BE2C (cell line): ENCODE measurements at regions not wholly inside any gene's neighbourhood (a gene's known extent, or its start where the extent isn't known, plus 50 kb on each side); places are given as distances from the start of the nearest gene placed in this dataset.

Source experiments
- DNase-seq: peaks from one replicate; pipeline ENCODE4 v3.0.0-alpha.2; 2020
- H3K27me3 ChIP-seq: fragments of 250-450 bp; sonication (Bioruptor Pico); 2 replicates; pipeline ENCODE4 v1.5.1; 2020; ENCODE audit warnings: mild to moderate bottlenecking
- H3K36me3 ChIP-seq: fragments of 250-450 bp; sonication (Bioruptor Pico); 2 replicates; pipeline ENCODE4 v1.5.1; 2020; ENCODE audit warnings: mild to moderate bottlenecking
- H3K4me1 ChIP-seq: fragments of 250-450 bp; sonication (Bioruptor Pico); 2 replicates; pipeline ENCODE4 v1.5.1; 2020
- H3K4me3 ChIP-seq: 2 replicates; pipeline ENCODE4 v1.5.1; 2011; ENCODE audit warnings: low read depth, low read length
- H3K9me3 ChIP-seq: fragments of 250-450 bp; sonication (Bioruptor Pico); 2 replicates; pipeline ENCODE4 v1.5.1; 2020
- CTCF ChIP-seq: IDR thresholded peaks from 2 replicates; pipeline ENCODE4 v1.5.1; 2012; ENCODE audit warnings: mild to moderate bottlenecking, low read depth, low read length

- Histone ChIP-seq H3K36me3 (no peaks in the 10 kb centered on the region), H3K4me3 (no peak overlapping the region), H3K4me1 (no peaks in the 10 kb centered on the region), H3K9me3 (no peaks in the 10 kb centered on the region), H3K27me3 (no peaks in the 10 kb centered on the region)
- no peak for DNase-seq
- no peak for TF ChIP-seq CTCF
These were observed 58.5 kb downstream of the NPY1R start for GRCh38 chr4:163273922-163274321.

GRCh38 chr4:163273203-163273602 is 59.2 kb downstream of the NPY1R start:
- H3K4me1 ChIP-seq = no peaks in the 10 kb centered on the region
- no peak for DNase-seq
- H3K36me3 ChIP-seq = no peaks in the 10 kb centered on the region
- H3K27me3 ChIP-seq = no peaks in the 10 kb centered on the region
- H3K9me3 ChIP-seq = no peaks in the 10 kb centered on the region
- no peak for TF ChIP-seq CTCF
- H3K4me3 ChIP-seq = no peak overlapping the region

GRCh38 chr4:163271555-163272127 is 60.8 kb downstream of the NPY1R start:
- no peaks in the 10 kb centered on the region for H3K9me3 ChIP-seq
- no peaks in the 10 kb centered on the region for H3K4me1 ChIP-seq
- H3K36me3 ChIP-seq = no peaks in the 10 kb centered on the region
- no peak for DNase-seq
- TF ChIP-seq CTCF = no peak
- no peaks in the 10 kb centered on the region for H3K27me3 ChIP-seq
- no peak overlapping the region for H3K4me3 ChIP-seq

GRCh38 chr4:163269869-163270268 is 62.5 kb downstream of the NPY1R start:
- Histone ChIP-seq H3K4me3 (no peak overlapping the region), H3K9me3 (no peaks in the 10 kb centered on the region), H3K4me1 (no peaks in the 10 kb centered on the region), H3K27me3 (no peaks in the 10 kb centered on the region), H3K36me3 (no peaks in the 10 kb centered on the region)
- no peak for TF ChIP-seq CTCF
- no peak for DNase-seq

- Histone ChIP-seq H3K27me3 (no peaks in the 10 kb centered on the region), H3K36me3 (no peaks in the 10 kb centered on the region), H3K4me3 (no peak overlapping the region), H3K4me1 (no peaks in the 10 kb centered on the region), H3K9me3 (no peaks in the 10 kb centered on the region)
- DNase-seq = no peak
- no peak for TF ChIP-seq CTCF
These were observed 63.2 kb downstream of the NPY1R start for GRCh38 chr4:163269166-163269565.

- TF ChIP-seq CTCF = no peak
- H3K4me3 ChIP-seq = no peak overlapping the region
- no peaks in the 10 kb centered on the region for H3K9me3 ChIP-seq
- no peaks in the 10 kb centered on the region for H3K4me1 ChIP-seq
- no peaks in the 10 kb centered on the region for H3K36me3 ChIP-seq
- DNase-seq = no peak
- H3K27me3 ChIP-seq = no peaks in the 10 kb centered on the region
These were observed 67.5 kb downstream of the NPY1R start for GRCh38 chr4:163264934-163265333.
